GF-D8 (cell line): ENCODE measurements at regions not wholly inside any gene's neighbourhood (a gene's known extent, or its start where the extent isn't known, plus 50 kb on each side); places are given as distances from the start of the nearest gene placed in this dataset.
"Not testable (repeated sequence)": the region's sequence is repeated elsewhere in the genome, so short reads cannot be mapped to it uniquely, and the experiment has no call there.

Experiments
- DNase-seq: peaks from one replicate; lab custom pipeline; 2025; lab: John Stamatoyannopoulos, UW

GRCh38 chr18:57953883-57954282 lies 90.1 kb upstream of the NEDD4L start:
- no peak for DNase-seq

GRCh38 chr18:57951999-57952774 lies 91.8 kb upstream of the NEDD4L start:
- no peak for DNase-seq

GRCh38 chr18:57951117-57951796 lies 92.8 kb upstream of the NEDD4L start:
- DNase-seq, result no peak

- DNase-seq, result no peak
Observed at GRCh38 chr18:57950542-57950941, 93.5 kb upstream of the NEDD4L start.

GRCh38 chr18:57949335-57949734 lies 94.7 kb upstream of the NEDD4L start:
- DNase-seq, result not testable (repeated sequence)

- DNase-seq, result no peak
Observed at GRCh38 chr18:57947117-57947516, 96.9 kb upstream of the NEDD4L start.

- no peak for DNase-seq
Observed at GRCh38 chr18:57943723-57944122, 100.3 kb upstream of the NEDD4L start.

GRCh38 chr18:57942493-57942892 lies 101.5 kb upstream of the NEDD4L start:
- no peak for DNase-seq

GRCh38 chr18:57941841-57942489 lies 102.1 kb upstream of the NEDD4L start:
- no peak for DNase-seq

GRCh38 chr18:57940166-57940660 lies 103.8 kb upstream of the NEDD4L start:
- no peak for DNase-seq

- not testable (repeated sequence) for DNase-seq
Observed at GRCh38 chr18:57934375-57934774, 109.7 kb upstream of the NEDD4L start.

GRCh38 chr18:57931038-57931437 lies 113.0 kb upstream of the NEDD4L start:
- no peak for DNase-seq

GRCh38 chr18:57930476-57930875 lies 113.5 kb upstream of the NEDD4L start:
- DNase-seq, result no peak

- no peak for DNase-seq
Observed at GRCh38 chr18:57929922-57930321, 114.1 kb upstream of the NEDD4L start.

GRCh38 chr18:57928466-57928865 lies 115.6 kb upstream of the NEDD4L start:
- no peak for DNase-seq

GRCh38 chr18:57927511-57927910 lies 116.5 kb upstream of the NEDD4L start:
- DNase-seq, result no peak

GRCh38 chr18:57925706-57926105 lies 118.3 kb upstream of the NEDD4L start:
- DNase-seq, result no peak

GRCh38 chr18:57923611-57924010 lies 120.4 kb upstream of the NEDD4L start:
- DNase-seq, result no peak

- no peak for DNase-seq
Observed at GRCh38 chr18:57922885-57923284, 119.8 kb upstream of the ATP8B1 start.

GRCh38 chr18:57921708-57922107 lies 118.6 kb upstream of the ATP8B1 start:
- no peak for DNase-seq

- DNase-seq, result no peak
Observed at GRCh38 chr18:57920036-57920435, 116.9 kb upstream of the ATP8B1 start.

GRCh38 chr18:57918601-57919000 lies 115.5 kb upstream of the ATP8B1 start:
- no peak for DNase-seq

- peak; percentile 15 for DNase-seq
Observed at GRCh38 chr18:57916684-57917083, 113.6 kb upstream of the ATP8B1 start.
